ENCODE measurements at regions not wholly inside any gene's neighbourhood (a gene's known extent, or its start where the extent isn't known, plus 50 kb on each side); places are given as distances from the start of the nearest gene placed in this dataset.

- Histone ChIP-seq H3K27ac (ENCODE audit: low read length) (no peak overlapping the region), H3K36me3 (ENCODE audit: control insufficient read depth, low read depth, low read length) (no peaks in the 10 kb centered on the region), H3K9ac (ENCODE audit: low read length) (no peak overlapping the region), H3K9me3 (ENCODE audit: control insufficient read depth, low read depth, low read length) (no peaks in the 10 kb centered on the region), H3K4me3 (ENCODE audit: low read length) (no peak overlapping the region), H3K4me1 (ENCODE audit: control insufficient read depth, low read depth, low read length) (peaks cover 11% of the 10 kb centered on the region), H3K27me3 (ENCODE audit: control insufficient read depth, insufficient read depth, low read length) (no peaks in the 10 kb centered on the region)
Measured at GRCh38 chr1:164051782-164052181, 507.2 kb upstream of the PBX1 start.

DNA sequence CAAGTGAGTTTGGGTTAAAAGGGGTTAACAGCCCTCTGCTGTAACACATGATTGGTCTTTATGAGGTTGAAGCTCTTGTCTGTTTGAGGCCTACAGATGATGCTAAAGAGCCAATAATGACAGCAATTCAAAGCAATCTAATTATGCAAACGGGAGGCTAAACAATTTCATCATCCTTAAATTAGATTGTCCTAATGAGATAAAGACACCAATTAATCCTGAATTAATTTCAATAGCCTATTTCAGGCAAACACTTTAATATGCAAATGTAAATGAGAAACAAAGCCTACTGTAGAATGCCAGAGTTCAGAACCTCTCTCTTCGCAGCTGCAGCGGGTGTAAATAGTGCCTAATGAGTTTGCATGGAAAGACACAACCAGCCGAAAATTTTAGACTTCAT, 504.7 kb upstream of the PBX1 start:
- Histone ChIP-seq H3K36me3 (ENCODE audit: control insufficient read depth, low read depth, low read length) (no peaks in the 10 kb centered on the region), H3K27ac (ENCODE audit: low read length) (no peak overlapping the region), H3K27me3 (ENCODE audit: control insufficient read depth, insufficient read depth, low read length) (no peaks in the 10 kb centered on the region), H3K4me3 (ENCODE audit: low read length) (no peak overlapping the region), H3K4me1 (ENCODE audit: control insufficient read depth, low read depth, low read length) (peaks cover 11% of the 10 kb centered on the region), H3K9ac (ENCODE audit: low read length) (no peak overlapping the region), H3K9me3 (ENCODE audit: control insufficient read depth, low read depth, low read length) (no peaks in the 10 kb centered on the region)

- Histone ChIP-seq H3K36me3 (ENCODE audit: control insufficient read depth, low read depth, low read length) (no peaks in the 10 kb centered on the region), H3K27ac (ENCODE audit: low read length) (no peak overlapping the region), H3K9me3 (ENCODE audit: control insufficient read depth, low read depth, low read length) (no peaks in the 10 kb centered on the region)
Measured at GRCh38 chr1:164058198-164058597, 500.8 kb upstream of the PBX1 start.

DNA sequence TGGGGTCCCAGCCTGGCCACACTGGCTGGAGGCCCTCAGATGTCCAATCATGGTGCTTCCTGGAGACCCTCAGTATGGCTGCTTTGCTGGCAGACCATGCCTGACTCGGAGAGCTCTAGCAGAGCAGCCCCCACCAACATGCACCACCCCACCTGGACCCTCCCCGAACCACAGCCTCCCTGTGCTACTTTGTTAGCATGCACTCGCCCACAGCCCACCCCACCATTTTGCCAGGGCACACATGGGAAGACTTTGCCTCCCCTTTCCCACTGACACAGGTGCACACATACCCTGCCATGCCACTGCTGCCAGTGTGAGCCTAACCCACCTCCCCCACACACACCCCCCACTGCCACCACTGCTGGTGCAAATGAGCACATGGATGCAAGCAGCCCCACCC, 497.5 kb upstream of the PBX1 start:
- Histone ChIP-seq H3K36me3 (ENCODE audit: control insufficient read depth, low read depth, low read length) (no peaks in the 10 kb centered on the region), H3K9ac (ENCODE audit: low read length) (no peak overlapping the region), H3K4me3 (ENCODE audit: low read length) (no peak overlapping the region), H3K4me1 (ENCODE audit: control insufficient read depth, low read depth, low read length) (no peaks in the 10 kb centered on the region), H3K27ac (ENCODE audit: low read length) (no peak overlapping the region), H3K9me3 (ENCODE audit: control insufficient read depth, low read depth, low read length) (no peaks in the 10 kb centered on the region), H3K27me3 (ENCODE audit: control insufficient read depth, insufficient read depth, low read length) (no peaks in the 10 kb centered on the region)

More at GRCh38 chr1:164058198-164058597, 500.8 kb upstream of the PBX1 start:
- Histone ChIP-seq H3K9ac (ENCODE audit: low read length) (no peak overlapping the region), H3K4me3 (ENCODE audit: low read length) (no peak overlapping the region), H3K27me3 (ENCODE audit: control insufficient read depth, insufficient read depth, low read length) (no peaks in the 10 kb centered on the region), H3K4me1 (ENCODE audit: control insufficient read depth, low read depth, low read length) (peaks cover 11% of the 10 kb centered on the region)

- H3K27me3 ChIP-seq (ENCODE audit: control insufficient read depth, insufficient read depth, low read length): no peaks in the 10 kb centered on the region
- H3K4me1 ChIP-seq (ENCODE audit: control insufficient read depth, low read depth, low read length): no peaks in the 10 kb centered on the region
- H3K9me3 ChIP-seq (ENCODE audit: control insufficient read depth, low read depth, low read length): no peaks in the 10 kb centered on the region
- no peak overlapping the region for H3K27ac ChIP-seq (ENCODE audit: low read length)
- no peaks in the 10 kb centered on the region for H3K36me3 ChIP-seq (ENCODE audit: control insufficient read depth, low read depth, low read length)
- no peak overlapping the region for H3K4me3 ChIP-seq (ENCODE audit: low read length)
- no peak overlapping the region for H3K9ac ChIP-seq (ENCODE audit: low read length)
Measured at GRCh38 chr1:164064501-164064900, 494.5 kb upstream of the PBX1 start.

DNA sequence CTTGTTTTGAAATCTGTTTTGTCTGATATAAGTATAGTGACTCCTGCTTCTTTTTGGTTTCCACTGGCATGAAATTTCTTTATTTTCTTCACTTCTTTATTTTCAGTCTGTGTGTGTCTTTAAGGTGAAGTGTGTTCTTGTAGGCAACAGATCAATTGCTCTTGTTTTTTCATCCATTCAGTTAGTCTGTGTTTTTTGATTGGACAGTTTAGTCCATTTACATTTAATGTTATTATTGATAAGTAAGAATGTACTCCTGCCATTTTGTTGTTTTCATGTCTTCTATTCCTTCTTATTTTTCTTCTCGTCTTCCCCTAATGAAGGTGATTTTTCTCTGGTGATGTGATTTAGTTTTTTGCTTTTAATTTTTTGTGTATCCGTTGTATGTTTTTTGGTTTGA, 487.7 kb upstream of the PBX1 start:
- Histone ChIP-seq H3K9ac (ENCODE audit: low read length) (no peak overlapping the region), H3K27me3 (ENCODE audit: control insufficient read depth, insufficient read depth, low read length) (no peaks in the 10 kb centered on the region), H3K4me3 (ENCODE audit: low read length) (no peak overlapping the region), H3K9me3 (ENCODE audit: control insufficient read depth, low read depth, low read length) (peaks cover 11% of the 10 kb centered on the region), H3K36me3 (ENCODE audit: control insufficient read depth, low read depth, low read length) (no peaks in the 10 kb centered on the region), H3K4me1 (ENCODE audit: control insufficient read depth, low read depth, low read length) (no peaks in the 10 kb centered on the region), H3K27ac (ENCODE audit: low read length) (no peak overlapping the region)

- Histone ChIP-seq H3K9me3 (ENCODE audit: control insufficient read depth, low read depth, low read length) (no peaks in the 10 kb centered on the region), H3K4me3 (ENCODE audit: low read length) (no peak overlapping the region), H3K9ac (ENCODE audit: low read length) (no peak overlapping the region), H3K4me1 (ENCODE audit: control insufficient read depth, low read depth, low read length) (peaks cover 4% of the 10 kb centered on the region), H3K27ac (ENCODE audit: low read length) (no peak overlapping the region), H3K36me3 (ENCODE audit: control insufficient read depth, low read depth, low read length) (no peaks in the 10 kb centered on the region), H3K27me3 (ENCODE audit: control insufficient read depth, insufficient read depth, low read length) (no peaks in the 10 kb centered on the region)
Measured at GRCh38 chr1:164086832-164087231, 472.2 kb upstream of the PBX1 start.

DNA sequence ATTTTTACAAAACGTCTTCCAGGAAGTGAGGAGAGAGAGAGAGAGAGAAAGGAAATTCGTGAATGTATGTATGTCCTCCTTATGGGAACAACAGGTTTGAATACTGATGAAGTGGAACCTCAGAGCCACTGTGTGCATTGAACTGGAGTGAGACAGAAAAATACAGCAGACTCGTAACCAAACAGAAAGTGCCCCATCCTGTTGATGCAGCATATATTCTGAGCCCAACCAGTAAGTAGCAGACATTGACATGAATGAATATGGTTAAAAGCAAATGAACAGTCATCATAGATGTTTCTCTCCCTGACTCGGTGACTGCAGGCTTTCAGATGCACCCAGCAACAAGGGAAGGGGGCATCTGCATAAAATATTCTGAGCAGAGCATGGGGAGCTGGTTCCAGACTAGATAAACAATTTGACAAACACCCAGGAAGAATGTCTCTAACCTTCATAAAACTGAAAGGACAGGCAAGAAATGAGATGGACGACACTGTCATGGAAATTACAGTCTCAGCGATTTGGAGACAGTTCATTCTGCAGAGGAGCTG, 471.0 kb upstream of the PBX1 start:
- Histone ChIP-seq H3K27ac (ENCODE audit: low read length) (no peak overlapping the region), H3K9ac (ENCODE audit: low read length) (no peak overlapping the region), H3K27me3 (ENCODE audit: control insufficient read depth, insufficient read depth, low read length) (no peaks in the 10 kb centered on the region), H3K4me3 (ENCODE audit: low read length) (no peak overlapping the region), H3K4me1 (ENCODE audit: control insufficient read depth, low read depth, low read length) (peaks cover 4% of the 10 kb centered on the region), H3K9me3 (ENCODE audit: control insufficient read depth, low read depth, low read length) (peaks cover 4% of the 10 kb centered on the region), H3K36me3 (ENCODE audit: control insufficient read depth, low read depth, low read length) (no peaks in the 10 kb centered on the region)

GRCh38 chr1:164092603-164093353, 466.2 kb upstream of the PBX1 start:
- peaks cover 3% of the 10 kb centered on the region for H3K4me1 ChIP-seq (ENCODE audit: control insufficient read depth, low read depth, low read length)
- no peaks in the 10 kb centered on the region for H3K36me3 ChIP-seq (ENCODE audit: control insufficient read depth, low read depth, low read length)
- no peak overlapping the region for H3K4me3 ChIP-seq (ENCODE audit: low read length)
- H3K27ac ChIP-seq (ENCODE audit: low read length): no peak overlapping the region
- peaks cover 12% of the 10 kb centered on the region for H3K9me3 ChIP-seq (ENCODE audit: control insufficient read depth, low read depth, low read length)
- no peak overlapping the region for H3K9ac ChIP-seq (ENCODE audit: low read length)
- no peaks in the 10 kb centered on the region for H3K27me3 ChIP-seq (ENCODE audit: control insufficient read depth, insufficient read depth, low read length)

GRCh38 chr1:164093543-164093942, 465.4 kb upstream of the PBX1 start:
- no peaks in the 10 kb centered on the region for H3K27me3 ChIP-seq (ENCODE audit: control insufficient read depth, insufficient read depth, low read length)
- H3K4me3 ChIP-seq (ENCODE audit: low read length): no peak overlapping the region
- no peaks in the 10 kb centered on the region for H3K4me1 ChIP-seq (ENCODE audit: control insufficient read depth, low read depth, low read length)
- H3K27ac ChIP-seq (ENCODE audit: low read length): no peak overlapping the region
- H3K9ac ChIP-seq (ENCODE audit: low read length): no peak overlapping the region
- no peaks in the 10 kb centered on the region for H3K36me3 ChIP-seq (ENCODE audit: control insufficient read depth, low read depth, low read length)
- H3K9me3 ChIP-seq (ENCODE audit: control insufficient read depth, low read depth, low read length): peaks cover 12% of the 10 kb centered on the region

DNA sequence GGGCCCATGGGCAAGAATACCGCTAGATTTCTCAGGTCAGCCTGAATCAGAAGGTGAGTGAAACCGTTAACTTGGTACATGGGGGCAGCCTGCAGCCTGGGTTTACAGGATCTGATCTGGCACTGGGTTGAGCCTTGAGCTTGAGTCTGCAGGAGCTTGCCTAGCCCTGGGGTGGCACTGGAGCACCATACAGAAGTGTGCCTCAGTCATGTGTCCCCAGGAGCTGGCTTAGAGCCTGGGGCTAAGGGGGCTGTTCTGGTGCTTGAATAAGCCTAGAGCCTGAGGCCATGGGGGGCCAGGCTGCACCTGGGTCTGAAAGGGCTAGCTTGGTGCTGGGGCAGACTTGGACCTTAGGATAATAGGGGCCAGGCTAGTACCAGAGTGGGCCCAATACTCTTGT, 457.2 kb upstream of the PBX1 start:
- Histone ChIP-seq H3K4me3 (ENCODE audit: low read length) (no peak overlapping the region), H3K27me3 (ENCODE audit: control insufficient read depth, insufficient read depth, low read length) (no peaks in the 10 kb centered on the region), H3K9ac (ENCODE audit: low read length) (no peak overlapping the region), H3K9me3 (ENCODE audit: control insufficient read depth, low read depth, low read length) (no peaks in the 10 kb centered on the region), H3K4me1 (ENCODE audit: control insufficient read depth, low read depth, low read length) (no peaks in the 10 kb centered on the region), H3K36me3 (ENCODE audit: control insufficient read depth, low read depth, low read length) (no peaks in the 10 kb centered on the region), H3K27ac (ENCODE audit: low read length) (no peak overlapping the region)

- H3K36me3 ChIP-seq (ENCODE audit: control insufficient read depth, low read depth, low read length): no peaks in the 10 kb centered on the region
- H3K27ac ChIP-seq (ENCODE audit: low read length): no peak overlapping the region
- no peak overlapping the region for H3K9ac ChIP-seq (ENCODE audit: low read length)
- no peaks in the 10 kb centered on the region for H3K4me1 ChIP-seq (ENCODE audit: control insufficient read depth, low read depth, low read length)
- no peak overlapping the region for H3K4me3 ChIP-seq (ENCODE audit: low read length)
- H3K9me3 ChIP-seq (ENCODE audit: control insufficient read depth, low read depth, low read length): no peaks in the 10 kb centered on the region
- no peaks in the 10 kb centered on the region for H3K27me3 ChIP-seq (ENCODE audit: control insufficient read depth, insufficient read depth, low read length)
Measured at GRCh38 chr1:164131949-164132348, 427.0 kb upstream of the PBX1 start.

All from iPS-18a (cell line).